Body of pancreas (tissue), 4 donors: ENCODE measurements at regions not wholly inside any gene's neighbourhood (a gene's known extent, or its start where the extent isn't known, plus 50 kb on each side); places are given as distances from the start of the nearest gene placed in this dataset.

Source experiments
- ATAC-seq: fragments of 150-250 bp; one replicate; pipeline ENCODE4 v1.9.1; 2016
- DNase-seq, 4 donors: peaks; one replicate each; pipeline ENCODE4 v3.0.0-alpha.2; 2019
- H3K27ac ChIP-seq, 4 donors: fragments of 200-600 bp; sonication (generic); 1 replicate in 3 of 4; 2 replicates in 1 of 4; pipeline versions ENCODE4 v1.5.1 to v1.6.1; 2016 to 2019; ENCODE audit warnings: mild to moderate bottlenecking in 1 of 4, mixed read lengths in 1 of 4, moderate library complexity in 1 of 4
- H3K27me3 ChIP-seq, 2 donors: fragments of 200-600 bp; sonication (generic); one replicate each; pipeline ENCODE4 v1.6.0; 2016; ENCODE audit warnings: mild to moderate bottlenecking in 1 of 2
- H3K36me3 ChIP-seq, 2 donors: fragments of 200-600 bp; sonication (generic); replicated peaks in 1 of 2; 2 replicates each; pipeline ENCODE4 v1.5.1; 2016; ENCODE audit warnings: low read depth in 2 of 2; ENCODE audit not compliant: insufficient read depth in 1 of 2
- H3K4me1 ChIP-seq: fragments of 200-600 bp; sonication (generic); one replicate; pipeline ENCODE4 v1.6.0; 2016
- H3K4me3 ChIP-seq, 2 donors: fragments of 200-600 bp; sonication (generic); 1 replicate in 1 of 2; 2 replicates in 1 of 2; pipeline ENCODE4 v1.5.1; 2016 to 2019
- H3K9me3 ChIP-seq, 3 donors: fragments of 200-600 bp; sonication (generic); 1 replicate in 2 of 3; 2 replicates in 1 of 3; pipeline ENCODE4 v1.5.1; 2016
- POLR2A ChIP-seq, 3 donors: fragments of 450-650 bp; IDR thresholded peaks; one replicate each; pipeline ENCODE4 v1.6.1; 2016; ENCODE audit warnings: antibody characterized with exemption in 3 of 3, mild to moderate bottlenecking in 2 of 3
- WGBS, 2 donors: methylation state at CpG; one replicate each; pipeline ENCODE4 v1.1.5; 2017; 5-methylcytosine and 5-hydroxymethylcytosine counted together
- intact Hi-C: fragments of 100-400 bp; cut with DNase I; formaldehyde crosslinking; loops from one replicate; pipeline ENCODE4 v1.15.1; 2023
- TF ChIP-seq, protein P1 (sequence below), 7 experiments: fragments of 450-650 bp in 4 of 7; fragments of 200-600 bp in 3 of 7; sonication (generic) in 3 of 7; IDR thresholded peaks; one replicate each; pipeline ENCODE4 v1.5.1; 2016 to 2019; ENCODE audit warnings: antibody characterized with exemption in 7 of 7

DNA sequence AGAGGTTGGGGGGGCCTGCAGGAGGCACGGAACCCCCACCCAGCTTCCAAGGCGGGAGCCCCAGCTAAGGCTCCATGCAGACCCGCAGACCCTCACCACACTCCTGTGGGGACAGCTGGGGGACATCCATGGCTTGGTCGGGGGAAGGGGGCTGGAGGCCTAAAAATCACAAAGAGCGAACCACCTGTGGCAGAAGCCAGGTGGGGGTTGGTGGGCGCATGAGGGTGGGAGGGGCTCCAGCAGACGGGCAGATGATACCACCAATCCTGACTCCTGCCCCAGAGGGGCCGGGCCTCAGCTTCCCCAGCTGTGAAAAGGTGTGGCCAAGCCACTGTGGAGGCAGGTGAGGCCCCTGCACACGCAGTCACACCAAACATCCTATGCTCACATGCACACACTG lies 111.6 kb downstream of the FAM53A start:
- DNase-seq (no peak), ATAC-seq (no peak)
- TF ChIP-seq, protein P1, sequence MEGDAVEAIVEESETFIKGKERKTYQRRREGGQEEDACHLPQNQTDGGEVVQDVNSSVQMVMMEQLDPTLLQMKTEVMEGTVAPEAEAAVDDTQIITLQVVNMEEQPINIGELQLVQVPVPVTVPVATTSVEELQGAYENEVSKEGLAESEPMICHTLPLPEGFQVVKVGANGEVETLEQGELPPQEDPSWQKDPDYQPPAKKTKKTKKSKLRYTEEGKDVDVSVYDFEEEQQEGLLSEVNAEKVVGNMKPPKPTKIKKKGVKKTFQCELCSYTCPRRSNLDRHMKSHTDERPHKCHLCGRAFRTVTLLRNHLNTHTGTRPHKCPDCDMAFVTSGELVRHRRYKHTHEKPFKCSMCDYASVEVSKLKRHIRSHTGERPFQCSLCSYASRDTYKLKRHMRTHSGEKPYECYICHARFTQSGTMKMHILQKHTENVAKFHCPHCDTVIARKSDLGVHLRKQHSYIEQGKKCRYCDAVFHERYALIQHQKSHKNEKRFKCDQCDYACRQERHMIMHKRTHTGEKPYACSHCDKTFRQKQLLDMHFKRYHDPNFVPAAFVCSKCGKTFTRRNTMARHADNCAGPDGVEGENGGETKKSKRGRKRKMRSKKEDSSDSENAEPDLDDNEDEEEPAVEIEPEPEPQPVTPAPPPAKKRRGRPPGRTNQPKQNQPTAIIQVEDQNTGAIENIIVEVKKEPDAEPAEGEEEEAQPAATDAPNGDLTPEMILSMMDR (IDR thresholded peaks at IDR 0.05): no peak
- TF ChIP-seq POLR2A (IDR thresholded peaks at IDR 0.05): no peak
- Histone ChIP-seq H3K4me1 (no peaks in the 10 kb centered on the region), H3K27me3 (peaks cover 0 to 5% of the 10 kb centered on the region in 2 donors), H3K36me3 (no peaks in the 10 kb centered on the region), H3K27ac (no peak overlapping the region), H3K4me3 (no peak overlapping the region), H3K9me3 (no peaks in the 10 kb centered on the region)
- intact Hi-C loops: no loop called here
- WGBS, 2 donors: 49 to 56% methylated on average over 9 of the region's 9 CpGs

DNA sequence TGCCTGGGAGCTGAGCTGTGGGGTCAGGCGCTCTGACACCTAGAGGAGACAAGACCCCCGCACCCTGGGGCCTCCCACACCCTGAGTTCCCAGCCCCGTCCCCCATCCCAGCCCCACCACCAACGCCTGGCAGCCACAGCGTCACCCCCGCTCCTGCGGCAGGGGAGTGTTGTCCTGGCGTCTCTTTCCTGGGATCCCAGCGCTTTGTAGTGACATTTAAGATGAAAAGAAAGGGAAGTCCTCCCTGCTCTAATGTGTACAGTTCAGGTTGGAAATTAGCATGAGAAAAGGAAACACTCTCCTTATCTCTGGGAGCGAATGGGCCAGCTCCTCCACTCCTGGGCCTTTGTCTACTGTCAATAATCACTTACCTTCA lies 112.1 kb downstream of the FAM53A start:
- ATAC-seq (no peak), DNase-seq (no peak)
- intact Hi-C loops: no loop called here
- Histone ChIP-seq H3K4me1 (no peaks in the 10 kb centered on the region), H3K27ac (no peak overlapping the region), H3K27me3 (peaks cover 0 to 5% of the 10 kb centered on the region in 2 donors), H3K9me3 (no peaks in the 10 kb centered on the region), H3K4me3 (no peak overlapping the region), H3K36me3 (no peaks in the 10 kb centered on the region)
- WGBS, 2 donors: 72 to 73% methylated on average over 9 to 10 of the region's 10 CpGs
- TF ChIP-seq POLR2A (IDR thresholded peaks at IDR 0.05): no peak
- TF ChIP-seq, protein P1 (IDR thresholded peaks at IDR 0.05): no peak

GRCh38 chr4:1571165-1572009 lies 112.7 kb downstream of the FAM53A start:
- intact Hi-C loops: no loop called here
- no peak for TF ChIP-seq POLR2A (IDR thresholded peaks at IDR 0.05)
- TF ChIP-seq, protein P1 (IDR thresholded peaks at IDR 0.05): no peak
- Histone ChIP-seq H3K36me3 (no peaks in the 10 kb centered on the region), H3K27ac (no peak overlapping the region), H3K4me1 (no peaks in the 10 kb centered on the region), H3K9me3 (no peaks in the 10 kb centered on the region), H3K4me3 (no peak overlapping the region), H3K27me3 (peaks cover 0 to 5% of the 10 kb centered on the region in 2 donors)
- ATAC-seq: no peak
- no peak for DNase-seq
- 64 to 78% methylated on average over 12 to 22 of the region's 22 CpGs for WGBS, 2 donors

DNA sequence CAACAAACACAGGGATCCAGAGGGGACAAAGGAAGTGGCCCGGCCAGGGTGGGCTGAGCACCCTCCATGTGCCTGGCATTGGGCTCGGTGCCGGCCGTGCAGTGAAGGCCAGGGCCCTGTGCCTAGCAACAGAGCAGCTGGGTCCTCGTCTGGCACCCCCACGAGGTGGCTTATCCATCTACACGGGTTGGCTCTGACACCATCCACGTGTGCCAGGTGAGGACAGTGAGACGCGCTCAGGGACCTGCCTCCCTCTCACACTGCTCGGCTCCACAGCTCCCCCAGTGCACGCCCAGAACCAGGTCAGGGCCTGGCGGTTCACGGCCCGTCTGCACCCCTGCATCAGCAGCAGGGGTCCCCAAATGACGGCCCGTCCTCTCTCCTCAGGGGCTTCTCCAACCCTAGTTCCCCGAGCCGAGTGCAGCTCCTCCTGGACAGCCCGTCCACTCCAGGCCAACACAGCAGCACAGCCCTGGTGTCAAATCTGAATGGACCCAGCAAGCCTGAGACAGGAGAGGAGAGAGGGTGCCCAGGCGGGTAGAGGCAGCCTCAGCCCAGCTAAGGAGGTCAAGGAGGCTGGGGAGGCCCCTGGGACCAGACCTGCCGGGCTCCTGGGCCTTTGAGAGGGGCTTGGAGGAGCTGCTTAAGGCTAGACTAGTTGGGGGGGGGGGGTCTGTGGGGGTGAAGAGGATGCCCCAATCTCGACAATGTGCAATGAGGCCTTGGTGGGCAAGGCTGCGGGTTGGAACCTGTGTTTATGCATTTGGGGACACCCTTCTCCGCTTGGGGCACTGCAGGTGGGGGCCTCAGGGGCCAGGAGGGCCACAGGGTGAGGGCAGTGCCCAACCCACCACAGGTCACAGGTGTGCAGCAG lies 113.6 kb downstream of the FAM53A start:
- no peak for DNase-seq
- TF ChIP-seq POLR2A (IDR thresholded peaks at IDR 0.05): no peak
- TF ChIP-seq, protein P1 (IDR thresholded peaks at IDR 0.05): no peak
- 67% methylated on average over 23 to 24 of the region's 25 CpGs for WGBS, 2 donors
- Histone ChIP-seq H3K27me3 (peaks cover 0 to 5% of the 10 kb centered on the region in 2 donors), H3K4me1 (no peaks in the 10 kb centered on the region), H3K9me3 (no peaks in the 10 kb centered on the region), H3K27ac (no peak overlapping the region), H3K36me3 (no peaks in the 10 kb centered on the region), H3K4me3 (no peak overlapping the region)
- intact Hi-C loops: no loop called here
- no peak for ATAC-seq
